Stomach (tissue), 8 donors: ENCODE measurements at regions not wholly inside any gene's neighbourhood (a gene's known extent, or its start where the extent isn't known, plus 50 kb on each side); places are given as distances from the start of the nearest gene placed in this dataset.

Experiments used
- DNase-seq, 2 donors: peaks; one replicate each; pipeline versions ENCODE4 v3.0.0 to v3.0.0-alpha.2; 2013 to 2019
- H3K27ac ChIP-seq, 5 donors: fragments of 200-600 bp in 4 of 5; sonication (generic) in 4 of 5; one replicate each; pipeline ENCODE4 v1.5.1; 2013 to 2019; ENCODE audit warnings: mild to moderate bottlenecking in 1 of 5, moderate library complexity in 1 of 5
- H3K27me3 ChIP-seq, 3 donors: fragments of 200-600 bp; sonication (generic); one replicate each; pipeline ENCODE4 v1.5.1; 2017 to 2019; ENCODE audit warnings: mixed run types in 1 of 3
- H3K36me3 ChIP-seq, 4 donors: fragments of 200-600 bp; sonication (generic); 1 replicate in 3 of 4; 2 replicates in 1 of 4; pipeline ENCODE4 v1.5.1; 2016 to 2019
- H3K4me1 ChIP-seq, 4 donors: fragments of 200-600 bp; sonication (generic); one replicate each; pipeline ENCODE4 v1.5.1; 2016 to 2019
- H3K4me3 ChIP-seq, 4 donors: fragments of 200-600 bp; sonication (generic) in 3 of 4; one replicate each; pipeline ENCODE4 v1.5.1; 2016 to 2019; ENCODE audit warnings: mild to moderate bottlenecking in 1 of 4
- H3K9me3 ChIP-seq, 4 donors: fragments of 200-600 bp; sonication (generic); one replicate each; pipeline ENCODE4 v1.5.1; 2016 to 2019
- EP300 ChIP-seq: sonication (generic); formaldehyde crosslinking; IDR thresholded peaks from one replicate; pipeline ENCODE4 v1.6.1; 2017; ENCODE audit warnings: antibody characterized with exemption
- POLR2A ChIP-seq, 4 donors: fragments of 450-650 bp; IDR thresholded peaks; one replicate each; pipeline ENCODE4 v1.6.1; 2016; ENCODE audit warnings: antibody characterized with exemption in 4 of 4, control low read depth in 2 of 4, mild to moderate bottlenecking in 1 of 4, moderate library complexity in 1 of 4
- POLR2AphosphoS5 ChIP-seq, 3 donors: sonication (generic); formaldehyde crosslinking; IDR thresholded peaks; one replicate each; pipeline ENCODE4 v1.6.1; 2016; ENCODE audit warnings: antibody characterized with exemption in 3 of 3
- WGBS, 5 donors: extraction: QIAGEN DNeasy Blood & Tissue Kit in 3 of 5; methylation state at CpG; one replicate each; pipeline versions ENCODE4 v1.1.5 to v1.1.7; 2013 to 2018; 5-methylcytosine and 5-hydroxymethylcytosine counted together
- intact Hi-C: fragments of 100-400 bp; cut with DNase I; formaldehyde crosslinking; loops from one replicate; pipeline ENCODE4 v1.15.1; 2023; ENCODE audit warnings: low total_unique reads
- TF ChIP-seq, protein P1 (sequence below), 7 experiments: fragments of 450-650 bp in 4 of 7; fragments of 200-600 bp in 3 of 7; sonication (generic) in 3 of 7; IDR thresholded peaks; one replicate each; pipeline ENCODE4 v1.5.1; 2016 to 2019; ENCODE audit warnings: antibody characterized with exemption in 7 of 7, control low read depth in 2 of 7, mild to moderate bottlenecking in 1 of 7
- donor health status: healthy with polysubstance abuse.
- donor health status: Bipolar disorder and iron deficiency.
- donor health status: healthy.

DNA sequence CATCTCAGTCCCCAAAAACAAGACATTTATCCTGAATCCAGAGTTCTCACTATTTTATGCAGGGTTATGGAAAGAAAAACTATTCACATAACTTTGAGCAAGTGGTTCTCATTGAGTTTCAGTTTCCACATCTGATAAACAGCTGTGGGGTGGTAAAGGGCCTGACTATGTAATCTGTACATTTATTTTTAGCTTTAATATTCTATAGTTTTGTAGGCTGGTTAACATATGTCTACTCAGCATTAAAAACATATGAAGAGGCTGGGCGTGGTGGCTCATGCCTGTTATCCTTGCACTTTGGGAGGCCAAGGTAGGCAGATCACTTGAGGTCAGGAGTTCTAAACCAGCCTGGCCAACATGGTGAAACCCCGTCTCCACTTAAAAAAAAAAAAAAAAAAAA lies 301.5 kb upstream of the CCNG1 start:
- H3K4me1 ChIP-seq: no peaks in the 10 kb centered on the region
- H3K36me3 ChIP-seq: no peaks in the 10 kb centered on the region
- DNase-seq: no peak
- no peak overlapping the region for H3K4me3 ChIP-seq
- H3K27me3 ChIP-seq: no peaks in the 10 kb centered on the region
- intact Hi-C loops: no loop called here
- no peak for TF ChIP-seq POLR2AphosphoS5 (IDR thresholded peaks at IDR 0.05)
- no peak for TF ChIP-seq POLR2A (IDR thresholded peaks at IDR 0.05)
- TF ChIP-seq, protein P1, sequence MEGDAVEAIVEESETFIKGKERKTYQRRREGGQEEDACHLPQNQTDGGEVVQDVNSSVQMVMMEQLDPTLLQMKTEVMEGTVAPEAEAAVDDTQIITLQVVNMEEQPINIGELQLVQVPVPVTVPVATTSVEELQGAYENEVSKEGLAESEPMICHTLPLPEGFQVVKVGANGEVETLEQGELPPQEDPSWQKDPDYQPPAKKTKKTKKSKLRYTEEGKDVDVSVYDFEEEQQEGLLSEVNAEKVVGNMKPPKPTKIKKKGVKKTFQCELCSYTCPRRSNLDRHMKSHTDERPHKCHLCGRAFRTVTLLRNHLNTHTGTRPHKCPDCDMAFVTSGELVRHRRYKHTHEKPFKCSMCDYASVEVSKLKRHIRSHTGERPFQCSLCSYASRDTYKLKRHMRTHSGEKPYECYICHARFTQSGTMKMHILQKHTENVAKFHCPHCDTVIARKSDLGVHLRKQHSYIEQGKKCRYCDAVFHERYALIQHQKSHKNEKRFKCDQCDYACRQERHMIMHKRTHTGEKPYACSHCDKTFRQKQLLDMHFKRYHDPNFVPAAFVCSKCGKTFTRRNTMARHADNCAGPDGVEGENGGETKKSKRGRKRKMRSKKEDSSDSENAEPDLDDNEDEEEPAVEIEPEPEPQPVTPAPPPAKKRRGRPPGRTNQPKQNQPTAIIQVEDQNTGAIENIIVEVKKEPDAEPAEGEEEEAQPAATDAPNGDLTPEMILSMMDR (IDR thresholded peaks at IDR 0.05): no peak
- no peak for TF ChIP-seq EP300
- no peak overlapping the region for H3K27ac ChIP-seq
- H3K9me3 ChIP-seq: no peaks in the 10 kb centered on the region
- 51 to 95% (median 73%) methylated on average over 2 of the region's 2 CpGs for WGBS, 5 donors

DNA sequence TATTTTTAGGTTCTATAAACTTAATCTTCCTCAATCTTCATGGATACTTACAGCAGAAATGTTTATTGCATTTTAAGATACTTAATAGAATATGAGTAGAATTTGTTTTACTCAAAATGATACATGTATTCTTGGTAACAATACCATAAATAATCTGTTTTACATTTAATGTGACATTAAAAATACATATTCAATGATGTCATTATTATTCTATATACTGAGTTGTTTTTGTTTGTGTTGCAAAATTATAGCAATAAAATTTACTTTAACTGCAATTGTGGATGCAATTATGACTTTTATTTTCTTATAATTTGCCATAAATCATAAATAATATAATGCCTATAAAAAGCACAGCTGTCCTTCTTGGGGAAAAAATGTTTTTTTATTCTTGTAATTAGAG lies 275.9 kb upstream of the CCNG1 start:
- Histone ChIP-seq H3K9me3 (peaks cover 0 to 20% (median 7%) of the 10 kb centered on the region in 4 donors), H3K27me3 (no peaks in the 10 kb centered on the region), H3K27ac (no peak overlapping the region), H3K4me3 (no peak overlapping the region), H3K4me1 (no peaks in the 10 kb centered on the region), H3K36me3 (no peaks in the 10 kb centered on the region)
- intact Hi-C loops: no loop called here
- no peak for DNase-seq
- TF ChIP-seq POLR2A (IDR thresholded peaks at IDR 0.05): no peak
- TF ChIP-seq, protein P1 (IDR thresholded peaks at IDR 0.05): no peak

DNA sequence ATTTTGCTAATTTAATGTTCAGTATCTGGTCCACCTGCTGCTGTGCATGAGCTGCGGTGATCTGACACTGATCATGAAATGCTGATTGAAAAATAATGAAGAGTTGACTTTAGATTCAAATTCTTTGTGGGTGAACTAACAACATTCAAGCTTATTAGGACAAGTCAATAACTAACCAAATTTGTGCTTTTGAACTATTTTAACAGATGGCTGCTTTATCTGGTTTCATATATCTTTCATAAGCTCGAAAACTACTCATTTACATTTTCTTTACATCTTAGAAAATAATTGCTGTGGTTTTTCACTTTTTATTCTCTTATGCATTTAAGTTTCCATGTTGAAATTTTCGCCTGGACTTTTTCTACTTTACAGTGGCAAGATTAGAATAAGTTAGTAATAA lies 274.8 kb upstream of the CCNG1 start:
- no peak for DNase-seq
- 59 to 66% (median 61%) methylated on average over 3 of the region's 3 CpGs for WGBS, 5 donors
- no peaks in the 10 kb centered on the region for H3K36me3 ChIP-seq

DNA sequence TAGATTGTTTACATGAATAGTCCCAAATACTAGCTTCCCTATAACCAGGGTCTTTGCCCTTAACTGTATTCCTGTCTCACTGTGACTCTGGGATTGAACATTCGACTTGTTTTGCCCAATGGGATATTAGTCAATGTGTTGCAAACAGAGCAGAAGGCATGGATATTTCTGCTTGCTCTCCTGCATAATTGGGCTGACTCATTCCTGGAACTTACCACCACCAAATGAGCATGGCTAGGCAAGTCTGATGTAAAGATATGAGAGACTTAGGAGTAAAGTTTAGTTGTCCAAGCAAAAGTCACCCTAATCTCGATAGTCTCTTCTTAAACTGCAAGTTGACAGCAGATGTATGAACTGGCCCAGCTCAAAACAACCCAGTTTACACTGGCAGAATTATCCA lies 273.5 kb upstream of the CCNG1 start:
- 53 to 76% (median 61%) methylated on average over 2 of the region's 2 CpGs for WGBS, 5 donors

More for the DNA sequence above, 274.8 kb upstream of the CCNG1 start:
- Histone ChIP-seq H3K27ac (no peak overlapping the region), H3K9me3 (peaks cover 0 to 20% (median 7%) of the 10 kb centered on the region in 4 donors), H3K4me3 (no peak overlapping the region), H3K27me3 (no peaks in the 10 kb centered on the region), H3K4me1 (no peaks in the 10 kb centered on the region)
- intact Hi-C loops: no loop called here
- TF ChIP-seq POLR2AphosphoS5 (IDR thresholded peaks at IDR 0.05) (no peak), POLR2A (IDR thresholded peaks at IDR 0.05) (no peak), EP300 (no peak)
- TF ChIP-seq, protein P1 (IDR thresholded peaks at IDR 0.05): no peak

More for the DNA sequence above, 273.5 kb upstream of the CCNG1 start:
- intact Hi-C loops: no loop called here
- TF ChIP-seq, protein P1 (IDR thresholded peaks at IDR 0.05): no peak
- no peak for TF ChIP-seq POLR2AphosphoS5 (IDR thresholded peaks at IDR 0.05)
- no peak for TF ChIP-seq POLR2A (IDR thresholded peaks at IDR 0.05)
- TF ChIP-seq EP300: no peak
- DNase-seq: no peak
- no peaks in the 10 kb centered on the region for H3K27me3 ChIP-seq
- H3K36me3 ChIP-seq: no peaks in the 10 kb centered on the region
- no peak overlapping the region for H3K27ac ChIP-seq
- peaks cover 0 to 20% (median 7%) of the 10 kb centered on the region in 4 donors for H3K9me3 ChIP-seq
- no peak overlapping the region for H3K4me3 ChIP-seq
- H3K4me1 ChIP-seq: no peaks in the 10 kb centered on the region
